ENCODE measurements at regions not wholly inside any gene's neighbourhood (a gene's known extent, or its start where the extent isn't known, plus 50 kb on each side); places are given as distances from the start of the nearest gene placed in this dataset.
A peak's percentile ranks its signal among the peaks of the same experiment; 100 is the strongest.
"Not testable (repeated sequence)": the region's sequence is repeated elsewhere in the genome, so short reads cannot be mapped to it uniquely, and the experiment has no call there.

DNA sequence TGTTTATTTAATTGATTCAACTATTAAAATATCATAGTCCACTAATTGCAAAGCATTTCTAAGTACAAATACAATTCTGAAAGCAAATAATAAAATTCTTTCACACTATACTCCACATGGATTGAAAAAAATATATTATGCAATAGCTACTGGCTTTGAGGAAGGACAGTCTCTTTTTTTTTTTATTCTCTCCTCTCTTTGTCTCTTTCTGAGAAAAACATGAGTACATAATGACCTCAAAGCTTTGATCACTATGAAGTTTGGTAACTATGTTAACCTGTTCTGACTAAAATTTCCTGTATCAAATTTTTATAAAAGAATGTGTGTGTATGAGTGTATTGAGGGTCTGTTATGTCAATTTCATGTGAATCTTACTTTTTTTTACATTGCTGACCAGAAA is 96.2 kb downstream of the RGS2 start:
- Mint-ChIP-seq H3K27ac (no peak overlapping the region), H3K4me3 (no peak overlapping the region), H3K27me3 (peaks cover 0 to 5% of the 10 kb centered on the region in 2 donors), H3K9me3 (peaks cover 0 to 4% (median 0%) of the 10 kb centered on the region in 8 donors), H3K36me3 (no peaks in the 10 kb centered on the region), H3K4me1 (peaks cover 0 to 1% (median 0%) of the 10 kb centered on the region in 4 donors)
- intact Hi-C loops (cut with micrococcal nuclease) = no loop called here
- no peaks in the 10 kb centered on the region for H3K9me3 ChIP-seq (ENCODE audit: control insufficient read depth in 1 of 2, low read length in 2 of 2)
- H3K4me1 ChIP-seq (ENCODE audit: insufficient read depth, low read length) = no peaks in the 10 kb centered on the region
- ChIA-PET CTCF (ENCODE audit: partially characterized antibody) (no interaction called here), POLR2A (ENCODE audit: partially characterized antibody) (no interaction called here)
- H3K27me3 ChIP-seq (ENCODE audit: insufficient read depth, low read length) = peaks cover 3% of the 10 kb centered on the region
- no peaks in the 10 kb centered on the region for H3K36me3 ChIP-seq (ENCODE audit: insufficient read depth, low read length)
- no peak for DNase-seq
- no peak overlapping the region for H3K27ac ChIP-seq (ENCODE audit: low read depth, low read length)
- no peak overlapping the region for H3K4me3 ChIP-seq (ENCODE audit: low read length in 2 of 2)

DNA sequence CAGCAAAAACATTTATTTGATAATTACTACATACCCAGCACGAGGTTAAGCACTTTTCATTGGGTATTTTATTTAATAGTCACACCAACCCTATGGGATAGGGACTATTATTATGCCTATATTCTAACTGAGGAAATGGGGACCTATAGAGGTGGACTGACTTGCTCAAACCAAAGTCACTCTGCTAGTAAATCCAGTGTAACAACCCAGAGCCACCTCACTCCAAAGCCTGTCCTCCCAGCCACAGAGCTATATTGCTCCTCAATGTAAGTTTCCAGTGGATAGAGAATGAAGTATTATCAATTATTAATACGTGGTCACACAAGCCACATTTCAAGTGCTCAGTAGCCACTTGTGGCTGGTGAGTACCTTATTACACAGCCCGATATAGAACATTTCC is 97.5 kb downstream of the RGS2 start:
- POLR2A ChIA-PET (ENCODE audit: partially characterized antibody) = no interaction called here
- H3K27me3 Mint-ChIP-seq = peaks cover 0 to 4% of the 10 kb centered on the region in 2 donors
- DNase-seq = no peak
- no peaks in the 10 kb centered on the region for H3K36me3 Mint-ChIP-seq
- H3K4me3 Mint-ChIP-seq = no peak overlapping the region
- peak overlapping the region in 1 of 7 donors; percentile 48 for H3K27ac Mint-ChIP-seq
- Histone ChIP-seq H3K4me1 (ENCODE audit: insufficient read depth, low read length) (no peaks in the 10 kb centered on the region), H3K36me3 (ENCODE audit: insufficient read depth, low read length) (no peaks in the 10 kb centered on the region), H3K4me3 (ENCODE audit: low read length in 2 of 2) (no peak overlapping the region), H3K27ac (ENCODE audit: low read depth, low read length) (no peak overlapping the region), H3K27me3 (ENCODE audit: insufficient read depth, low read length) (peaks cover 3% of the 10 kb centered on the region), H3K9me3 (ENCODE audit: control insufficient read depth in 1 of 2, low read length in 2 of 2) (no peaks in the 10 kb centered on the region)
- peaks cover 0 to 4% (median 0%) of the 10 kb centered on the region in 8 donors for H3K9me3 Mint-ChIP-seq
- CTCF ChIA-PET (ENCODE audit: partially characterized antibody) = no interaction called here
- H3K4me1 Mint-ChIP-seq = peaks cover 0 to 1% (median 0%) of the 10 kb centered on the region in 4 donors
- intact Hi-C loops (cut with micrococcal nuclease) = no loop called here

DNA sequence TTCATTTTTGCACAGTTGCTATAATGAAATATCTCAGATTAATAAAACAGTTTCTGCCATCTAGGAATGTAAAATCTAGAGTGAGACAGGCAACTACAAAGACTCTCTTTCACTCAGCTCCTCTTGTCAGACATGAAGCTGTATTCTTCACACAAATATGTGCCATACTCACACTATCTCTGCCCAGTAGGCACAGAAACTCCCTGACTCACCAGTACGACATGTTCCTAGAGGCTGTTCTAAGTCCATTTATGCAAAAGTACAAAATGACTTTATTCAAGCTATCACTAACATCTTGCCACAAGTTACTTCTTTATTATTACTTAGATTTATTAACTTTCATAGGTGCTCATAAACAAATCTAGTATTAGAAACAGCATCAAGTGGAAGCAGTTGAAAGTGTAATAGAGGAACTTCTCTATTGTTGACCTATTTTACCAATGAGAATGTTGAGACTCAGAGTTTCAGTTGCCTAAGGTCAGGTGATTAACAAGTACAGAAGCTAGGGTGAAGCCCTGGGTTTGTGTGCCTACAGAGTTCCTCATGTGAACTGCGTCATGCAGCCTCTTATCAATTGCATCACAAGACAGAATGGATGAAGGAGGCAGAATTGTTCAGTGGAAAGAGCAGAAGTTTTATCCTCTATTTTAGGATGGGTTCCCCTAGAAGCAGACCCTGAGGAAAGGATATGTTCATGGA is 98.9 kb downstream of the RGS2 start:
- no peak for DNase-seq
- POLR2A ChIA-PET (ENCODE audit: partially characterized antibody) = no interaction called here
- Mint-ChIP-seq H3K27me3 (peaks cover 0 to 3% of the 10 kb centered on the region in 2 donors), H3K4me3 (no peak overlapping the region), H3K4me1 (peaks cover 0 to 1% (median 0%) of the 10 kb centered on the region in 4 donors), H3K36me3 (no peaks in the 10 kb centered on the region), H3K9me3 (peaks cover 0 to 4% (median 0%) of the 10 kb centered on the region in 8 donors), H3K27ac (no peak overlapping the region)
- Histone ChIP-seq H3K27me3 (ENCODE audit: insufficient read depth, low read length) (peaks cover 3% of the 10 kb centered on the region), H3K4me3 (ENCODE audit: low read length in 2 of 2) (no peak overlapping the region), H3K9me3 (ENCODE audit: control insufficient read depth in 1 of 2, low read length in 2 of 2) (no peaks in the 10 kb centered on the region), H3K27ac (ENCODE audit: low read depth, low read length) (no peak overlapping the region), H3K36me3 (ENCODE audit: insufficient read depth, low read length) (no peaks in the 10 kb centered on the region), H3K4me1 (ENCODE audit: insufficient read depth, low read length) (no peaks in the 10 kb centered on the region)
- CTCF ChIA-PET (ENCODE audit: partially characterized antibody) = no interaction called here
- intact Hi-C loops (cut with micrococcal nuclease) = no loop called here

DNA sequence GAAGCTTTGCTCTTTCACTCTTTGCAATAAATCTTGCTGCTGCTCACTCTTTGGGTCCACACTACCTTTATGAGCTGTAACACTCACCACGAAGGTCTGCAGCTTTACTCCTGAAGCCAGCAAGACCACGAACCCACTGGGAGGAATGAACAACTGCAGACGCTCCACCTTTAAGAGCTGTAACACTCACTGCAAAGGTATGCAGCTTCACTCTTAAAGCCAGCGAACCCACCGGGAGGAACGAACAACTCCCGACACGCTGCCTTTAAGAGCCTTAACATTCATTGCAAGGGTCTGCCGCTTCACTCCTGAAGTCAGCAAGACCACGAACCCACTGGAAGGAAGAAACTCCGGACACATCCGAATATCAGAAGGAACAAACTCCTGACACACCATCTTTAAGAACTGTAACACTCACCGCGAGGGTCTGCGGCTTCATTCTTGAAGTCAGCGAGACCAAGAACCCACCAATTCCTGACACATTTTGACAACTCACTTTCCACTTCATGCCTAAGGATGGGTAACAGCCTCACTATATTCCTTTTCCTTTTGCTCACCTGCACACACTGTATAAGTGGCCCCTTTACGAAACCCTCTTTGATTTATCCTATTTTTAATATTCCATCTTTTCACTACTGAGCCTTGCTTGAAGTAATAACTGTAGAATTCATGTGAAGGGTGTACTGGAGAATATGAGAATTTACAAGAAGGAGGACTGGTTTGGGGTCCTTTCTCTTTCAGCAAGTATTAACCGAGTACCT is 103.2 kb downstream of the RGS2 start:
- H3K9me3 Mint-ChIP-seq; H3K27ac Mint-ChIP-seq; H3K27me3 ChIP-seq (ENCODE audit: insufficient read depth, low read length); H3K4me1 ChIP-seq (ENCODE audit: insufficient read depth, low read length); H3K27ac ChIP-seq (ENCODE audit: low read depth, low read length); CTCF ChIA-PET (ENCODE audit: partially characterized antibody); H3K36me3 ChIP-seq (ENCODE audit: insufficient read depth, low read length); H3K27me3 Mint-ChIP-seq; H3K4me3 Mint-ChIP-seq; DNase-seq; H3K4me3 ChIP-seq (ENCODE audit: low read length in 2 of 2); POLR2A ChIA-PET (ENCODE audit: partially characterized antibody); H3K9me3 ChIP-seq (ENCODE audit: control insufficient read depth in 1 of 2, low read length in 2 of 2); intact Hi-C loops (cut with micrococcal nuclease); H3K4me1 Mint-ChIP-seq; H3K36me3 Mint-ChIP-seq: not testable (repeated sequence)

DNA sequence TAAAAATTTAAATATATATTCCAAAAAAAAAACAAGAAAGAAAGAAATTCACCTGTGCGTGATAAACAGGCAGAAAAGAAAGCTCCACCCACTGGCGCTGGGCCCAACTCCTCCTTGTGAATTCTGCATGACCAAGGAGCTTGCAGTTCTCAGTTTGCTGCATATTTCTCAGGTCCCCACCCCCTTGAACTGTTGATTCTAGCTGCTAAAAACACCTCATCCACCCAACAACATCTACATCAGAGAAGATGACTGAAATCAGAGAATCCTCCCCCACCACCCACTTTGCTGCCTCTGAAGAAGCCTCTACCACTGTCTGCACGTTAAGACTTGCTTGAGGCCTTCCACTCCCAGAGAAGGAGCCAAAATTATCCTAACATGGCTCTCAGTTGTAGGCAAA is 104.8 kb downstream of the RGS2 start:
- Histone ChIP-seq H3K36me3 (ENCODE audit: insufficient read depth, low read length) (no peaks in the 10 kb centered on the region), H3K27ac (ENCODE audit: low read depth, low read length) (no peak overlapping the region), H3K9me3 (ENCODE audit: control insufficient read depth in 1 of 2, low read length in 2 of 2) (no peaks in the 10 kb centered on the region), H3K4me3 (ENCODE audit: low read length in 2 of 2) (no peak overlapping the region), H3K27me3 (ENCODE audit: insufficient read depth, low read length) (no peaks in the 10 kb centered on the region), H3K4me1 (ENCODE audit: insufficient read depth, low read length) (no peaks in the 10 kb centered on the region)
- H3K36me3 Mint-ChIP-seq = no peaks in the 10 kb centered on the region
- H3K9me3 Mint-ChIP-seq = peaks cover 0 to 4% (median 0%) of the 10 kb centered on the region in 8 donors
- intact Hi-C loops (cut with micrococcal nuclease) = no loop called here
- no peak overlapping the region for H3K4me3 Mint-ChIP-seq
- peaks cover 0 to 7% of the 10 kb centered on the region in 2 donors for H3K27me3 Mint-ChIP-seq
- no peak overlapping the region for H3K27ac Mint-ChIP-seq
- H3K4me1 Mint-ChIP-seq = no peaks in the 10 kb centered on the region
- no peak for DNase-seq
- POLR2A ChIA-PET (ENCODE audit: partially characterized antibody) = no interaction called here
- CTCF ChIA-PET (ENCODE audit: partially characterized antibody) = no interaction called here

DNA sequence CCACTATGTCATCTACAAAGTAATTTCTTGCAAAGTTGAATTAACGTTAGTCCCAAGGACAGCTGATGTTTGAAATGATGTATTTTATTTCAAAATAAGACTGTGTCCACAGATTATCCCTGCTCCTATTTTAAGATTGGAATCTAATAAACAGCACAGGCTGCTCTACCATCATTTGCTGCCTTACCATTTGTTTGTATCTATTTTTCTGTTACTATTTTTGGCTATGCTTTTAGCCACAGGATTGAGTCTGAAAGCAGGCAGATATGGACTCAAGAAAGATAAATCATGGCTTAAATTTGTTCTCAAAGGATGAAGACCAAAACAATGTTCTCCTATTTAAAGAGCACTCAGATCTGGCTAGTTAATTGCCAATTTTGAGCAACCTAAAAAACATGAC is 105.3 kb downstream of the RGS2 start:
- no peaks in the 10 kb centered on the region for H3K9me3 ChIP-seq (ENCODE audit: control insufficient read depth in 1 of 2, low read length in 2 of 2)
- Mint-ChIP-seq H3K4me1 (no peaks in the 10 kb centered on the region), H3K27me3 (peaks cover 0 to 7% of the 10 kb centered on the region in 2 donors), H3K9me3 (peaks cover 0 to 4% (median 0%) of the 10 kb centered on the region in 8 donors), H3K27ac (no peak overlapping the region), H3K36me3 (no peaks in the 10 kb centered on the region), H3K4me3 (no peak overlapping the region)
- no peak overlapping the region for H3K4me3 ChIP-seq (ENCODE audit: low read length in 2 of 2)
- no peak overlapping the region for H3K27ac ChIP-seq (ENCODE audit: low read depth, low read length)
- H3K4me1 ChIP-seq (ENCODE audit: insufficient read depth, low read length) = no peaks in the 10 kb centered on the region
- ChIA-PET CTCF (ENCODE audit: partially characterized antibody) (no interaction called here), POLR2A (ENCODE audit: partially characterized antibody) (no interaction called here)
- no peak for DNase-seq
- intact Hi-C loops (cut with micrococcal nuclease) = no loop called here
- H3K36me3 ChIP-seq (ENCODE audit: insufficient read depth, low read length) = no peaks in the 10 kb centered on the region
- no peaks in the 10 kb centered on the region for H3K27me3 ChIP-seq (ENCODE audit: insufficient read depth, low read length)

DNA sequence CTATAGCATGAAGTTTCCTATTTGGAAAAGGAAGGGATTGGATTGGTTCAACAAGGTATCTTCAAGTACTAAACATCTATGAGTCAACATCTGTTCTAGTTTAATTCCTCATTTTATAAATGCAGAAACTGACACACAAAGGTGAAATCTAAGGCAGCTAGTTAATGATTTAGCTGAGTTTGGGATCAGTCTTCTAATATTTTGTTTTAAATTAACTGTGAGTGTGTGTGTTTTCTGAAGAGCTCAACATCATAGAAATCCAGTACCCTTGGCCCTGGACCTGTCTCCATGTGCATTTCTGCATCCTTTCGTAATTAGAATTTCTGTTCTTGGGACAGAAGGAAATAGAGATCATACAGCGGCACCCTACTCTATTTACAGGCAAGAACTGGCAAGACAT is 105.9 kb downstream of the RGS2 start:
- Mint-ChIP-seq H3K9me3 (peaks cover 0 to 3% (median 0%) of the 10 kb centered on the region in 8 donors), H3K4me1 (no peaks in the 10 kb centered on the region), H3K4me3 (no peak overlapping the region), H3K27ac (no peak overlapping the region), H3K27me3 (peaks cover 0 to 7% of the 10 kb centered on the region in 2 donors), H3K36me3 (no peaks in the 10 kb centered on the region)
- Histone ChIP-seq H3K4me3 (ENCODE audit: low read length in 2 of 2) (no peak overlapping the region), H3K27me3 (ENCODE audit: insufficient read depth, low read length) (no peaks in the 10 kb centered on the region), H3K36me3 (ENCODE audit: insufficient read depth, low read length) (no peaks in the 10 kb centered on the region), H3K4me1 (ENCODE audit: insufficient read depth, low read length) (no peaks in the 10 kb centered on the region), H3K9me3 (ENCODE audit: control insufficient read depth in 1 of 2, low read length in 2 of 2) (no peaks in the 10 kb centered on the region), H3K27ac (ENCODE audit: low read depth, low read length) (no peak overlapping the region)
- no peak for DNase-seq
- intact Hi-C loops (cut with micrococcal nuclease) = no loop called here
- ChIA-PET CTCF (ENCODE audit: partially characterized antibody) (no interaction called here), POLR2A (ENCODE audit: partially characterized antibody) (no interaction called here)

Measured in CD4-positive, alpha-beta memory T cell (primary cell).